Calu3 (cell line): ENCODE measurements at regions not wholly inside any gene's neighbourhood (a gene's known extent, or its start where the extent isn't known, plus 50 kb on each side); places are given as distances from the start of the nearest gene placed in this dataset.

Experiments
- BruUV-seq: library from RNA; stranded (reverse); fragments of 400-500 nt; replicated peaks from 2 replicates; lab custom pipeline; 2021; lab: Mats Ljungman, UMichigan
- CTCF ChIA-PET: fragments of 300-600 bp; sonication (Branson Sonifier 250); formaldehyde crosslinking; loops from one replicate; lab custom pipeline; 2022; ENCODE audit warnings: antibody characterized with exemption; lab: Charles Lee
- DNase-seq: peaks from one replicate; pipeline ENCODE4 v3.0.0; 2022
- H3K27ac Mint-ChIP-seq: one replicate; pipeline ENCODE4 v1.8.0; 2022; ENCODE audit warnings: mixed read lengths; ENCODE audit not compliant: unreplicated experiment
- H3K27me3 Mint-ChIP-seq: one replicate; pipeline ENCODE4 v1.8.0; 2022; ENCODE audit warnings: mixed read lengths; ENCODE audit not compliant: unreplicated experiment
- H3K36me3 Mint-ChIP-seq: one replicate; pipeline ENCODE4 v1.8.0; 2022; ENCODE audit warnings: mild to moderate bottlenecking, moderate library complexity, mixed read lengths; ENCODE audit not compliant: insufficient read depth, unreplicated experiment
- H3K4me1 Mint-ChIP-seq: one replicate; pipeline ENCODE4 v1.8.0; 2022; ENCODE audit warnings: mild to moderate bottlenecking, low read depth, mixed read lengths; ENCODE audit not compliant: unreplicated experiment
- H3K4me3 Mint-ChIP-seq: one replicate; pipeline ENCODE4 v1.8.0; 2022; ENCODE audit warnings: mild to moderate bottlenecking, low read depth, moderate library complexity, mixed read lengths; ENCODE audit not compliant: unreplicated experiment
- H3K9me3 Mint-ChIP-seq: one replicate; pipeline ENCODE4 v1.8.0; 2022; ENCODE audit warnings: low read depth, mixed read lengths; ENCODE audit not compliant: unreplicated experiment
- CTCF ChIP-seq: fragments of 200-600 bp; IDR thresholded peaks from one replicate; pipeline ENCODE4 v1.8.0; 2022; ENCODE audit warnings: antibody characterized with exemption; ENCODE audit not compliant: unreplicated experiment
- intact Hi-C: fragments of 100-400 bp; cut with micrococcal nuclease; formaldehyde crosslinking; loops from one replicate; pipeline ENCODE4 v1.10.0; 2022; ENCODE audit not compliant: unreplicated experiment

DNA sequence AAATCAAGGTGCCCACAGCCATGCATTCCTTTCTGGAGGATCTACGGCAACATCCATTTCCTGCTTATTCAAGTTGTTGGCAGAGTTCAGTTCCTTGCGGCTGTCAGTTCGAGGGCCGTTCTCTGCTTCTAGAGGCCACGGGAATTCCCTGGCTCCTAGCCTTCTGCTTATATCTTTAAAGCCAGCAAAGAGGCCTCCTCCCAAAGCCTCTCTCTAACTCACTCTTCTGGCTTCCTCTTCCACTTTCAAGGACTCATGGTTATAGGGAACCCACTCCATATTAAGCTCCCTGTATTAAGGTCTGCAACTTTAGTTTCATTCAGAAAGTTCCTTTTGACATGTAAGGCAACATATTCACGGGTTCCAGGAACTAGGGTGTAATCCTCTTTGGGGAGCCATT lies 150.1 kb upstream of the RMP24 start:
- peaks cover 9% of the 10 kb centered on the region for H3K4me1 Mint-ChIP-seq
- TF ChIP-seq CTCF = no peak
- no peak overlapping the region for H3K4me3 Mint-ChIP-seq
- BruUV-seq = no TSS peak
- CTCF ChIA-PET = no interaction called here
- H3K27me3 Mint-ChIP-seq = no peaks in the 10 kb centered on the region
- H3K36me3 Mint-ChIP-seq = no peaks in the 10 kb centered on the region
- H3K27ac Mint-ChIP-seq = no peak overlapping the region
- DNase-seq = no peak
- H3K9me3 Mint-ChIP-seq = no peaks in the 10 kb centered on the region
- intact Hi-C loops = no loop called here

GRCh38 chr18:35826477-35826876 lies 146.0 kb upstream of the RMP24 start:
- BruUV-seq = no TSS peak
- Mint-ChIP-seq H3K4me1 (peaks cover 28% of the 10 kb centered on the region), H3K27me3 (peaks cover 15% of the 10 kb centered on the region), H3K4me3 (no peak overlapping the region), H3K27ac (no peak overlapping the region), H3K9me3 (peaks cover 10% of the 10 kb centered on the region), H3K36me3 (no peaks in the 10 kb centered on the region)
- no peak for TF ChIP-seq CTCF
- no peak for DNase-seq
- CTCF ChIA-PET = no interaction called here
- intact Hi-C loops = no loop called here

DNA sequence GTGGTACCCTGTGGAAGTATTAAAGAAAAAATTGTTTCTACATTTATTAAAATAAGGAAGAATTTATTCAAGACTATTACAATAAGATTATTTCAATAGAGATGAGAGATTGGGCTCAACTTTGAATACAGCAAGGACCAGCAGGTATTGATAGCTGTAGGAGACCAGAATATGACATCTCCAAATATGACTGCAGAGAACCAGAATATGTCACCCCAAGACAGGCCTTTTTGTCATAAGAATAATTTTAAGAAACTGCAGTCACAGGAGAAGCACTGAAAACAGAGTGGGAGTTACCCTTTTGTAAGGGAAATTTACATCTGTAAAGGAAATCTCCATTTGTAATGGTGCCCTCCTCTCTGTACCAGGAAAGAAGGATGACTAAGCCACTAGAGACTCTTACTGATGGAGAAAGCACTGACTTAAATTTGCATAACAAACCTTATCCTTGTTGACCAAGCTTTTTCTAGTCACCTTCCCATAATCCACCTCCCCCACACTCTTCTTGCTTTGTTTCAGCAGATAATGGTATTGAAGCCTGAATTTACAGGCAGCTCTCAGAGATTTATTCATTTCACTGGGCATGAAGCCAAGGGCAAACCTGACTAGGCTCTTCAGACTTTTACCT lies 145.1 kb upstream of the RMP24 start:
- Mint-ChIP-seq H3K9me3 (peaks cover 14% of the 10 kb centered on the region), H3K4me3 (no peak overlapping the region), H3K36me3 (no peaks in the 10 kb centered on the region), H3K27ac (no peak overlapping the region), H3K27me3 (peaks cover 19% of the 10 kb centered on the region), H3K4me1 (peaks cover 28% of the 10 kb centered on the region)
- CTCF ChIA-PET = interaction anchor here (1.0 kb wide), 1 partner anchor 111 kb away, joined by 3 read pairs; no protein-coding TSS in a partner anchor
- no TSS peak for BruUV-seq
- intact Hi-C loops = no loop called here
- no peak for TF ChIP-seq CTCF
- peak; percentile 16 for DNase-seq

GRCh38 chr18:35827903-35828275 lies 144.6 kb upstream of the RMP24 start:
- H3K36me3 Mint-ChIP-seq = no peaks in the 10 kb centered on the region
- CTCF ChIA-PET = interaction anchor here (0.5 kb wide), 1 partner anchor 66 kb away, joined by 3 read pairs; no protein-coding TSS in a partner anchor
- peaks cover 14% of the 10 kb centered on the region for H3K9me3 Mint-ChIP-seq
- peaks cover 24% of the 10 kb centered on the region for H3K27me3 Mint-ChIP-seq
- BruUV-seq = no TSS peak
- TF ChIP-seq CTCF = no peak
- DNase-seq = no peak
- H3K4me3 Mint-ChIP-seq = no peak overlapping the region
- H3K27ac Mint-ChIP-seq = peak overlapping the region; percentile 43
- intact Hi-C loops = no loop called here
- H3K4me1 Mint-ChIP-seq = peaks cover 28% of the 10 kb centered on the region
